ENCODE measurements at regions not wholly inside any gene's neighbourhood (a gene's known extent, or its start where the extent isn't known, plus 50 kb on each side); places are given as distances from the start of the nearest gene placed in this dataset.
"Not testable (repeated sequence)": the region's sequence is repeated elsewhere in the genome, so short reads cannot be mapped to it uniquely, and the experiment has no call there.

DNA sequence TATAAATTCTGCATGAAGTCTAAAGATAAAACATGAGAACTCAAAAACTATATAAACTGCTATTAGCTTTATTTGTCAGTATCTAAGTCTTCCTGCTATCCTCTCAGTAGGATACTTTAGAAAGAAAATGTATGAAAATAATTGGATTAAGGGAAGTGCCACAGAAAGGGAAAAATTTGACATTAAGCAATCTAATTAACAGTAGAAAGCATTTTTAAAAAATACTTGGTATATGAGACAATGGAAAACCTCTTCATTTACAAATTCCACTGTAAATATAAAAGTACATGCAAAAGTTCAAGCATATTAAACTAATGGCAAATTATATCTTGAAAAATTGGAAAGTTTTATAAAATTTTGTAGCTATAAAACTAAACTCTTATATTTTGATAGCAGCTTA is 518.6 kb upstream of the NUDT12 start:
- Mint-ChIP-seq H3K9me3 (no peaks in the 10 kb centered on the region), H3K36me3 (no peaks in the 10 kb centered on the region), H3K4me1 (no peaks in the 10 kb centered on the region), H3K4me3 (no peak overlapping the region), H3K27ac (no peak overlapping the region), H3K27me3 (no peaks in the 10 kb centered on the region)

DNA sequence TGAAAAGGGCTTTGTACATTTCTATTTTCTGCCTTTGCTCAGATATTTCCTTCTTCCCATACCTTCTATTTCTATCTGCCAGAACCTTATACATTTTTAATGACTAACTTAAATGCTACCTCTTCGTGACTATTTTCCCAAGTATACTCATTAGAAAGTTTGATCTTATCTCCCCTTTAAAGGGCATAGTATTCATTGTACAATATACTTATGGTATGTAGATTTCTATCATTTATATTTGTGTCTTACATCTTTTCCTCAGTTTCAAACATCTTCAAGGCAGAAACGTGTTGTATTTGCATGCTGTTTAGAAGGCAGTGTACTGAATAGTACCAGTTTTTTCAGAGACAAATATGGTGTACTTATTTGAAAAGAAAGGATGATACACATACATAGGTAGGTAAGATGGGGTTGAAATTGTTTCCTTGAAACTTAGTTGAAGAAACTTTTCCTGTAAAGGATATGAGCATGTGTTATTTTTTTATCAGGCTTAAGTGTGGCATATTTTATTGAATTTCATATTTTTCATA is 518.1 kb upstream of the NUDT12 start:
- Mint-ChIP-seq H3K4me1 (no peaks in the 10 kb centered on the region), H3K4me3 (no peak overlapping the region), H3K9me3 (no peaks in the 10 kb centered on the region), H3K27ac (no peak overlapping the region), H3K27me3 (no peaks in the 10 kb centered on the region), H3K36me3 (no peaks in the 10 kb centered on the region)

DNA sequence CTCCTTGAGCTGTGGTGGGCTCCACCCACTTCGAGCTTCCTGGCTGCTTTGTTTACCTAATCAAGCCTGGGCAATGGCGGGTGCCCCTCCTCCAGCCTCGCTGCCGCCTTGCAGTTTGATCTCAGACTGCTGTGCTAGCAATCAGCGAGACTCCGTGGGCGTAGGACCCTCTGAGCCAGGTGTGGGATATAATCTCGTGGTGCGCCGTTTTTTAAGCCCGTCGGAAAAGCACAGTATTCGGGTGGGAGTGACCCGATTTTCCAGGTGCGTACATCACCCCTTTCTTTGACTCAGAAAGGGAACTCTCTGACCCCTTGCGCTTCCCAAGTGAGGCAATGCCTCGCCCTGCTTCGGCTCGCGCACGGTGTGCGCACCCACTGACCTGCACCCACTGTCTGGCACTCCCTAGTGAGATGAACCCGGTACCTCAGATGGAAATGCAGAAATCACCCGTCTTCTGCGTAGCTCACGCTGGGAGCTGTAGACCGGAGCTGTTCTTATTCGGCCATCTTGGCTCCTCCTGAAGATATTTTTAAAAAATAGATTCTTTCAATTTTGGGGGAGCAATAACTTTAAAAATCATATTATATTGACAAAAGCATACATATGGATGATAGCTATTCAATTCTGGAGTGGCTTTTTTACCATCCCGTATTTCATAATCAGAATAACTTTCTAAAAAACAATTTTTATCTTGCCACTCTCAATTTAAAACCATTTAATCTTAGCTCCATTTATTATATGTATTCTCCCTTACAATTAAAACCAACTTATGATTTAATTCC is 517.5 kb upstream of the NUDT12 start:
- H3K27ac Mint-ChIP-seq, H3K4me1 Mint-ChIP-seq, H3K36me3 Mint-ChIP-seq, H3K4me3 Mint-ChIP-seq, H3K9me3 Mint-ChIP-seq, H3K27me3 Mint-ChIP-seq: not testable (repeated sequence)

DNA sequence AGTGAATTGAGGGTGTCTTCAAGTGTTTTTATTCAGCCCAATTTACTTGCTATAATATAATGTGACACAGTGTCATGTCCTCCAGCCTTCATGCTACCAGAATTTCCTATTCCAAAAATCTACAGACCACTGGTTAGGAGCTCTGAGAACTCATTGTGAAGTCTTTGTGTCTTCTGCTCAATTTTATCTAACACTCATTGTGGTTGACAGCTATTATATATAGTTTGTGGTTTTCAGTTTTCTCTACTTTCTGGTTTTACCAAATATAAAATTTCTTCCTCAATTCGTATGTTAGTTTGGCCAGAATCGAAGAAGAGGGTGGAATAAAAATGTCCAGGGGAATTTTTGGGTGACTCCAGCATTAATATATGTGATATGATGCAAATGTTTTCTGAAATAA is 509.3 kb upstream of the NUDT12 start:
- Mint-ChIP-seq H3K27ac (no peak overlapping the region), H3K9me3 (peaks cover 4% of the 10 kb centered on the region), H3K27me3 (no peaks in the 10 kb centered on the region)

DNA sequence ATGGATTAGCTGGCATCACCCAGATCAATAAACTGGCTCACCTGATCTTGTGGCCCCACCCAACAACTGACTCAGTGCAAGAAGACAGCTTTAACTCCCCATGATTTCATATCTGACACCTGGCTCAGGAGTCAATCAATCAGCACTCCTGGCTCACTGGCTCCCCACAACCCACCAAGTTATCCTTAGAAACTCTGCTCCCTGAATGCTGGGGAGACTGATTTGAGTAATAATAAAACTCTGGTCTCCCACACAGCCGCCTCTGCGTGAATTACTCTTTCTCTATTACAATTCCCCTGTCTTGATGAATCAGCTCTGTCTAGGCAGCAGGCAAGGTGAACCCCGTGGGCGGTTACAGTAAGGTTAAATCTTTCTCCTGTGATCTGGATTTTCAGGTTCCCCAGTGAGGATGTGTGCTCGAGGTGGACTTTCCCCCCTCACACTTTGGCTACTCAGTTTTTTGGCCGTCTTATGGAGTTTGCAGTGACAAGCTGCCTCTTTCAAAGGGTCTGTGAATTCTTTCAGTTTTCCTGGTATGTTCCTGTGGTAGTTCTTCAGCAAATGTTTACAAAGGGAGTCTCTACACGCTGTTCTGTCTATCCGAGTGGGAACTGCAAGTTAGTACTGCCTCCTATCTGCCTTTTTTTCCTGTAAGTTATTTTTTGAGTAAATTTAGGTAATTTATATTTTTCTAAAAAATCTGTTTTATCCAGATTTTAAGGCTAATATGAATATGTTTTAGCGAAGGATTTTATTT is 500.2 kb upstream of the NUDT12 start:
- Mint-ChIP-seq H3K27ac (no peak overlapping the region), H3K36me3 (no peaks in the 10 kb centered on the region), H3K27me3 (no peaks in the 10 kb centered on the region), H3K9me3 (no peaks in the 10 kb centered on the region), H3K4me3 (no peak overlapping the region), H3K4me1 (no peaks in the 10 kb centered on the region)

More for the DNA sequence above, 509.3 kb upstream of the NUDT12 start:
- Mint-ChIP-seq H3K36me3 (no peaks in the 10 kb centered on the region), H3K4me3 (no peak overlapping the region), H3K4me1 (no peaks in the 10 kb centered on the region)

DNA sequence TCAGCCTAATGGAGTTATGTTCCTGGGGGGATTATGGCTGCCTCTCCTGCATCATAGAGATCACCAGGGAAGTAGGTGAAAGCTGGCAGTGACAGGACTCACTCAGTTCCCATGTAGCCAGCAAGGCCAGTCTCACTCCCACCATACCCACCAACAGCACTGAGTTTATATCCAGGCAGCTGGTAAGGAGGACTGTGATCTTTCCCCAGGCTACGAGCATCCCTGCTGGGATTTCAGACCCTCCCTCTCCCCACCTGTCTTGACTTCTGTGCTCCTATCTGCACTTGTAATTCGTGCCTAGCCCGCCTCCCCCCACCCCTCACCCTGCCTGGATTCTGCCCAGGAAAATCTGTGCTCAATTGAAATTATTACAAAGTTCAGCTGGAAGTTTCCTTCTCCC is 499.1 kb upstream of the NUDT12 start:
- Mint-ChIP-seq H3K4me1 (no peaks in the 10 kb centered on the region), H3K27ac (no peak overlapping the region), H3K9me3 (peaks cover 2% of the 10 kb centered on the region), H3K4me3 (no peak overlapping the region), H3K27me3 (no peaks in the 10 kb centered on the region), H3K36me3 (no peaks in the 10 kb centered on the region)

DNA sequence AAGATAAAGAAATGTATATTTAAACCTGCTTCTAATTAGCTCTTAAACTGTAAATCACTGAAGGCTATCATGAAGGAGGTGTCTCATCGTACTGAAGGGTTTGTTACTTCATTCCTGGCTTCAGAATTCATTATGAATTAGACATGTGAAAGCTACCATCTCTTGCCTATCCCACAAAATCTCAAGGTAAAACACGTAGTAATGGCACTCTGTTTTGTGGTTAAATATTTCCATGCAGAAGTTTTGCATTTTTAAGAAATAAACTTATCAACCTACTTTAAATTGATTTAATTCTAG is 490.7 kb upstream of the NUDT12 start:
- peaks cover 6% of the 10 kb centered on the region for H3K9me3 Mint-ChIP-seq
- no peaks in the 10 kb centered on the region for H3K27me3 Mint-ChIP-seq
- no peak overlapping the region for H3K4me3 Mint-ChIP-seq
- H3K4me1 Mint-ChIP-seq, result no peaks in the 10 kb centered on the region
- H3K36me3 Mint-ChIP-seq, result no peaks in the 10 kb centered on the region
- H3K27ac Mint-ChIP-seq, result no peak overlapping the region

DNA sequence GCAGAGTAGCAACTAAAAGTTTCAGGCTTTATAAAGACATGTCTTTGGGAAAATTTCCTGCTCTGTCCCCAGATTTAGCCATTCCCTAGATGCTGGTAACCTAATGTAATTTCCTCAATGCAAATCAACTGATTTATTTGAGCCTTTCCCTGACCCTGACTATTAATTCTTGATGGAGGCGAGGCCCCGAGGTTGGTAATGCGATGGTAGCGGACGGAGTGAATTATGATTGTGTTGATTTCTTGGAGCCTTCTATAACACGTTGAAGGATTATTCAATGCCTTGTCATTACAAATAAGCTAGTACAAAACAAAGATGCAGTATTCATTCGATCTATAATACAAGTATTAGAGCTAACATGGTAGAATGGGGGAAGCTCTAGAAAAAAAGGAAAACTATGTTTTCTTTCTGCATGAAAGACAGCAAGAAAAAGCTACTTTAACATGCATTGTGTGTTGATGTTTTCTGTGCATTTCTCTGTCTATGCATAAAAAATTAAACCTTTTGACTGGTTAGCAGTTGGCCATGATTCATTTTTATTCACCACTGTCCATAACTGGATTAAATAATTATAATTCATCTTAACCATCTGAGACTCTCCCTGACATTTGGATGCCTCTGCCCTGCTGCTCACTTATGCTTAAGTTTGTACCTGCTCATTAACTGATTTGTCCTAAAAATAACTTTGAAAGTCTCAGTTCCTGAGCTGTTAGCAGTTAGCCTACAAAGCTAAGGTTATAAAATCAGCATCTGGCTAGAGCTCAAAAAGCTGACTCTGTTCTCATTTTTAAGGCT is 490.2 kb upstream of the NUDT12 start:
- Mint-ChIP-seq H3K27me3 (no peaks in the 10 kb centered on the region), H3K4me1 (no peaks in the 10 kb centered on the region), H3K27ac (no peak overlapping the region), H3K36me3 (no peaks in the 10 kb centered on the region), H3K4me3 (no peak overlapping the region), H3K9me3 (peaks cover 6% of the 10 kb centered on the region)

DNA sequence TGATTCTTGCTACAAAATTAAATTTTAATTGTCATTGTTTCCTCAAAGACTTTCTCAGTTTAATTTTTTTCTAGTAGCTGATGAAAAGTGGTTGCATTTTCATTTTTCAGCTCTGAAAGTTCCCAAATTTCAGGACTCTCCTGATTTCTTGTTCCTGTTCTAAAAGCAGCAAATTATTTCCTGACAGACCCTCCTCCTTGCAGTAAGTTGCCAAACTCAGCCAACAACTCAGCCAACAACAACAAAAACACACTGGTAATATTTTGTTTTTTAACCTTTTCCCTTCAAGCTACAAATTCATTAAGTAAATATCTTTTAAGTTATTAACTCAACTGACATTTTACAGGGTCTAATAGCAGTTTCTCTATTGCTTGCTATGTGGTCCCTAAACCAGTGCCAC is 487.8 kb upstream of the NUDT12 start:
- no peak overlapping the region for H3K4me3 Mint-ChIP-seq
- H3K27ac Mint-ChIP-seq, result no peak overlapping the region
- H3K4me1 Mint-ChIP-seq, result no peaks in the 10 kb centered on the region
- H3K27me3 Mint-ChIP-seq, result no peaks in the 10 kb centered on the region
- H3K36me3 Mint-ChIP-seq, result no peaks in the 10 kb centered on the region
- no peaks in the 10 kb centered on the region for H3K9me3 Mint-ChIP-seq

DNA sequence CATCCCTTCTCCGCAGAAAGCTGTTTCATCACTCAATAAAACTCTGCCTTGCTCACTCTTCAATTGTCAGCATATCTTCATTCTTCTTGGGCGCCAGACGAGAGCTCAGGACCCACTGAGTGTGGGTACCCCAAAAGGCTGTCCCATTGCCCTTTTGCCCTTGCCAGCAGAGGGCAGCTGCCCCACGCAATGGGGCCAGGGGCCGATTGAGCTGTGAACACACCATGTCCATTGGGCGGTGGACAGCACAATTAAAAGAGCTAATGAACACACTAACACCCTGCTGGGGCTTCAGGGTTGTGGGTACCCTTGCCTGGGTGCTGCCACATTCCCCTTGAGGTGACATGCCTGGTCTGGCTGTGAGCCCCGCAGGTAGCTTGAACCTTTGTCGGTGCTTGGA is 487.2 kb upstream of the NUDT12 start:
- H3K9me3 Mint-ChIP-seq, result no peaks in the 10 kb centered on the region
- H3K4me1 Mint-ChIP-seq, result no peaks in the 10 kb centered on the region
- H3K27me3 Mint-ChIP-seq, result no peaks in the 10 kb centered on the region
- no peak overlapping the region for H3K27ac Mint-ChIP-seq
- H3K36me3 Mint-ChIP-seq, result no peaks in the 10 kb centered on the region
- no peak overlapping the region for H3K4me3 Mint-ChIP-seq

DNA sequence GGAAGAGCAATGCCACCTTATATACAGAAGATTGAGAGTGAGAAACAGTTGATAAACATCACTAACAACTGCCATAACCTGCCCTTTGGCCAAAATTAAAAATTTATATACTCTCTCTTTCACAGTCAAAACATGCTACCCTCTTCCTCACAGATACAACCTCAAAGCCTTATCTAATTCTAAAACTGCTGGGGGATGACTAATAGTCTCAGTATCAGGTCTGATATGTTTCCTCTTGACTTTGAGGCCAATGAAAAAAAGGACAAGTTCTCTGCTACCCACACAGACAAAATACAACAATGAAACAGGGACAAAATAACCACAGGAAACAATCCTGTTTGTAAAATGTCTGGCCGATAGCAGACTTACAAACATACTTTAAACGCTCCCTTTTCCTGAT is 485.6 kb upstream of the NUDT12 start:
- H3K27ac Mint-ChIP-seq, result no peak overlapping the region
- no peaks in the 10 kb centered on the region for H3K4me1 Mint-ChIP-seq
- H3K4me3 Mint-ChIP-seq, result no peak overlapping the region
- H3K27me3 Mint-ChIP-seq, result no peaks in the 10 kb centered on the region
- H3K9me3 Mint-ChIP-seq, result no peaks in the 10 kb centered on the region
- no peaks in the 10 kb centered on the region for H3K36me3 Mint-ChIP-seq

DNA sequence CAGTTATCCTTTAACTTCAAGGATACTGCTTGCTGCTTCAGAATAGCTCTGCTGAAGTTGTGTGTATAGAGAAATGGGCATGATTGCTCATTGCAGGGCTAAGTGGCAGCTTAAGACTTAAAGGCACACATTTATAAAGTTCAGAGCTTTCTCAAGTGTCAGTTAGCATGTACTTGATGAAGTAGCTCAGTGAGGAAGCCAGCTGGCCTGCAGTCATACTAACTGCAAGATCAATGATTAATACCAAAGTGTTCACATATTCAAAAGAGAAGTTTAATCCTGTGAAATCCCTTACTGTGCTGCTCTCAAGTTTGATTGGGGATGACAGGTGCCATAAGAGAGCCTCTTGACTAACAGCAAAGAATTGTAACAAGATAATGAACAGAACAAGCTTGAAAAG is 483.4 kb upstream of the NUDT12 start:
- Mint-ChIP-seq H3K4me1 (no peaks in the 10 kb centered on the region), H3K27me3 (no peaks in the 10 kb centered on the region), H3K27ac (no peak overlapping the region), H3K9me3 (peaks cover 8% of the 10 kb centered on the region), H3K36me3 (no peaks in the 10 kb centered on the region), H3K4me3 (no peak overlapping the region)

DNA sequence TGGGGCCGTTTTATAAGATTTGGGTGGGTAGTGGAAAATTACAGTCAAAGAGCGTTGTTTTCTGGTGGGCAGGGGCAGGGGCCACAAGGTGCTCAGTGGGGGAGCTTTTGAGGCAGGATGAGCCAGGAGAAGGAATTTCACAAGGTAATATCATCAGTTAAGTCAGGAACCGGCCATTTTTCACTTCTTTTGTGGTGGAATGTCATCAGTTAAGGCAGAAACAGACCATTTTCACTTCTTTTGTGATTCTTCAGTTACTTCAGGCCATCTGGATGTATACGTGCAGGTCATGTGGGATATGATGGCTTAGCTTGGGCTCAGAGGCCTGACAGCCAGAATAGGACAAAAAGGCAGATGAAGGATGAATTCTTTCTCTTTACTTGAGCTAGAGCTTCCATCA is 477.3 kb upstream of the NUDT12 start:
- H3K27ac Mint-ChIP-seq, H3K4me1 Mint-ChIP-seq, H3K4me3 Mint-ChIP-seq, H3K36me3 Mint-ChIP-seq, H3K27me3 Mint-ChIP-seq: not testable (repeated sequence)
- H3K9me3 Mint-ChIP-seq, result peaks cover 13% of the 10 kb centered on the region

DNA sequence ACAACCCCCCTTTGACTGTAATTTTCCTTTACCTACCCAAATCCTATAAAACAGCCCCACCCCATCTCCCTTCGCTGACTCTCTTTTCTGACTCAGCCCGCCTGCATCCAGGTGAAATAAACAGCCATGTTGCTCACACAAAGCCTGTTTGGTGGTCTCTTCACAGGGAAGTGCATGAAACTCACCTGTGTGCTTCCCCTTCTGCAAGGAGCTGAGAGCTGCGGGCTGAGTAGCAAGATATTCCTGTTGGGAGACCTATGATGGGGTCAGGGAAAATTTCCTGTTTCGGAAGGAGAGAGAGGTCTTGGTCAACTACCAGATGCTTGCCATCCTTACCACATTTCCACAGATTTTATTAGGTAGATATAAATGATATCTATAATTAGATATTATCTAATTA is 474.5 kb upstream of the NUDT12 start:
- H3K4me3 Mint-ChIP-seq, H3K27ac Mint-ChIP-seq, H3K27me3 Mint-ChIP-seq, H3K4me1 Mint-ChIP-seq, H3K36me3 Mint-ChIP-seq: not testable (repeated sequence)
- peaks cover 13% of the 10 kb centered on the region for H3K9me3 Mint-ChIP-seq

DNA sequence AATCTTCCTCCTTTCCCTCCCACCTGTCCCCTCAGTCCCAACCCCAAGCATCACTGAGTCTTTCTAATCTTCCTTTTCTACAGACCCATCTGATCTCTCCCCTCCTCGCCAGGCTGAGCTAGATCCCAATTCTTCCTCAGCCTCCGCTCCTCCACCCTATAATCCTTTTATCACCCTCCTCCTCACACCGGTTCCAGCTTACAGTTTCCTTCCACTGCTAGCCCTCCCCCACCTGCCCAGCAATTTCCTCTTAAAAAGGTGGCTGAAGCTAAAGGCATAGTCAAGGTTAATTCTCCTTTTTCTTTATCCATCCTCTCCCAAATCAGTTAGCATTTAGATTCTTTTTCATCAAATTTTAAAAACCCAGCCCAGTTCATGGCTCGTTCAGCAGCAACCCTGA is 470.6 kb upstream of the NUDT12 start:
- not testable (repeated sequence) for H3K27me3 Mint-ChIP-seq, H3K27ac Mint-ChIP-seq, H3K9me3 Mint-ChIP-seq, H3K36me3 Mint-ChIP-seq, H3K4me1 Mint-ChIP-seq, H3K4me3 Mint-ChIP-seq

DNA sequence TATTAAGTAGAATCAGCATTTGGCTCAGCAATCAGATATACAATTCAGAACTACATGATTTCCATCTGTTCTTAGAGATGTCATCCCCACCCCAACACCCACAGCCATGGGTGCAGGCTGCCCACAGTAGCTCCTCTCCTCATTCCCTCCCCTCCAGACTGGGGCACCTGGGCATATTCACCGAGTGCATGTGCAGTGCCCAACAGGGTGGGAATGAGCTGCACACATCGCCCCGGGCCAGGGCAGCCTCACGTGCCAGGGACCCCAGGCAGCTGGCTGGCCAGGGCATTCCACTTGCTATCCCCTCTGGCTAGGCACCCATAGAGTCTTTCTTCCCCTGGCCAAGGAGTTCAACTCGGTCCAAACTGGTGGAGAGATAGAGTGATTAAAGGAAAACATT is 461.9 kb upstream of the NUDT12 start:
- H3K27ac Mint-ChIP-seq, result no peak overlapping the region
- no peaks in the 10 kb centered on the region for H3K9me3 Mint-ChIP-seq
- H3K27me3 Mint-ChIP-seq, result no peaks in the 10 kb centered on the region

More for the DNA sequence above, 461.9 kb upstream of the NUDT12 start:
- Mint-ChIP-seq H3K36me3 (no peaks in the 10 kb centered on the region), H3K4me3 (no peak overlapping the region), H3K4me1 (no peaks in the 10 kb centered on the region)

Data from activated naive CD4-positive, alpha-beta T cell treated with anti-CD3 and anti-CD28 coated beads, Interleukin-2, amount 50 U/mL, for 24 hours (primary cell).